GM18499 (cell line): ENCODE measurements at regions not wholly inside any gene's neighbourhood (a gene's known extent, or its start where the extent isn't known, plus 50 kb on each side); places are given as distances from the start of the nearest gene placed in this dataset.

Experiments
- ATAC-seq: cut with Tn5 transposase; IDR thresholded peaks from one replicate; pipeline ENCODE4 v1.9.1; 2021; ENCODE audit warnings: moderate number of reproducible peaks; ENCODE audit not compliant: insufficient read depth, unreplicated experiment

- no peak for ATAC-seq
Measured at GRCh38 chr10:84065804-84066601, 73.3 kb upstream of the GHITM start.

- no peak for ATAC-seq
Measured at GRCh38 chr10:84074521-84074920, 64.8 kb upstream of the GHITM start.

- no peak for ATAC-seq
Measured at GRCh38 chr10:84075226-84076046, 63.9 kb upstream of the GHITM start.

- no peak for ATAC-seq
Measured at GRCh38 chr10:84076047-84076388, 63.3 kb upstream of the GHITM start.

GRCh38 chr10:84076540-84077195, 62.6 kb upstream of the GHITM start:
- peak; percentile 53 for ATAC-seq

- ATAC-seq = no peak
Measured at GRCh38 chr10:84077768-84078167, 61.5 kb upstream of the GHITM start.

GRCh38 chr10:84078771-84079170, 60.5 kb upstream of the GHITM start:
- no peak for ATAC-seq

- no peak for ATAC-seq
Measured at GRCh38 chr10:84084342-84084741, 55.0 kb upstream of the GHITM start.

- no peak for ATAC-seq
Measured at GRCh38 chr10:84087202-84087601, 52.1 kb upstream of the GHITM start.

- no peak for ATAC-seq
Measured at GRCh38 chr10:84088626-84089025, 50.7 kb upstream of the GHITM start.

- no peak for ATAC-seq
Measured at GRCh38 chr10:84089162-84089561, 50.1 kb upstream of the GHITM start.
